ENCODE measurements at regions not wholly inside any gene's neighbourhood (a gene's known extent, or its start where the extent isn't known, plus 50 kb on each side); places are given as distances from the start of the nearest gene placed in this dataset.

DNA sequence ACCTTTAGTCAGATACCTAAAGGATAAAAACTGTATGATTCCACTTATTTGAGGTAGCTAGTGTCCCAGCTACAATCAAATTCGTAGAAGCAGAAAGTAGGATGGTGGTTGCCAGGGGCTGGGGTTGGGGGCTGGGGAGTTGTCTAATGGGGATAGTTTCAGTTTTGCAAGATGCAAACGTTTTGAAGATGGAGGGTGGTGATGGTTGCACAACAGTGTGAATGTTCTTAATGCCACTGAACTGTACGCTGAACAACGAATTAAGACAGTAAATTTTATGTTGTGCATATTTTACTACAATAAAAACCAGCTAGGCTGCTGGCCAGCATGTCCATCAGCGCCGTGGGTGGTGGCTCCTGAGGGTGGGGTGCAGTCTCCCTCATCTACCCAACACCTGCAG is 137.8 kb downstream of the GADD45G start:
- ChIA-PET POLR2A (no interaction called here), CTCF (no interaction called here)
- Histone ChIP-seq H3K9me3 (ENCODE audit: control insufficient read depth, insufficient read depth, low read depth, low read length) (no peaks in the 10 kb centered on the region), H3K4me3 (ENCODE audit: low read depth, low read length) (no peak overlapping the region), H3K4me1 (ENCODE audit: control insufficient read depth, insufficient read depth, low read length) (no peaks in the 10 kb centered on the region), H3K27ac (ENCODE audit: extremely low read depth, low read depth, low read length) (no peak overlapping the region), H3K36me3 (ENCODE audit: control insufficient read depth in 2 of 2, insufficient read depth in 1 of 2, low read length in 2 of 2) (no peaks in the 10 kb centered on the region)
- TF ChIP-seq, protein P1, sequence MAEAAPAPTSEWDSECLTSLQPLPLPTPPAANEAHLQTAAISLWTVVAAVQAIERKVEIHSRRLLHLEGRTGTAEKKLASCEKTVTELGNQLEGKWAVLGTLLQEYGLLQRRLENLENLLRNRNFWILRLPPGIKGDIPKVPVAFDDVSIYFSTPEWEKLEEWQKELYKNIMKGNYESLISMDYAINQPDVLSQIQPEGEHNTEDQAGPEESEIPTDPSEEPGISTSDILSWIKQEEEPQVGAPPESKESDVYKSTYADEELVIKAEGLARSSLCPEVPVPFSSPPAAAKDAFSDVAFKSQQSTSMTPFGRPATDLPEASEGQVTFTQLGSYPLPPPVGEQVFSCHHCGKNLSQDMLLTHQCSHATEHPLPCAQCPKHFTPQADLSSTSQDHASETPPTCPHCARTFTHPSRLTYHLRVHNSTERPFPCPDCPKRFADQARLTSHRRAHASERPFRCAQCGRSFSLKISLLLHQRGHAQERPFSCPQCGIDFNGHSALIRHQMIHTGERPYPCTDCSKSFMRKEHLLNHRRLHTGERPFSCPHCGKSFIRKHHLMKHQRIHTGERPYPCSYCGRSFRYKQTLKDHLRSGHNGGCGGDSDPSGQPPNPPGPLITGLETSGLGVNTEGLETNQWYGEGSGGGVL (tag by site-specific recombination; IDR thresholded peaks at IDR 0.05), result no peak
- TF ChIP-seq, protein P2, sequence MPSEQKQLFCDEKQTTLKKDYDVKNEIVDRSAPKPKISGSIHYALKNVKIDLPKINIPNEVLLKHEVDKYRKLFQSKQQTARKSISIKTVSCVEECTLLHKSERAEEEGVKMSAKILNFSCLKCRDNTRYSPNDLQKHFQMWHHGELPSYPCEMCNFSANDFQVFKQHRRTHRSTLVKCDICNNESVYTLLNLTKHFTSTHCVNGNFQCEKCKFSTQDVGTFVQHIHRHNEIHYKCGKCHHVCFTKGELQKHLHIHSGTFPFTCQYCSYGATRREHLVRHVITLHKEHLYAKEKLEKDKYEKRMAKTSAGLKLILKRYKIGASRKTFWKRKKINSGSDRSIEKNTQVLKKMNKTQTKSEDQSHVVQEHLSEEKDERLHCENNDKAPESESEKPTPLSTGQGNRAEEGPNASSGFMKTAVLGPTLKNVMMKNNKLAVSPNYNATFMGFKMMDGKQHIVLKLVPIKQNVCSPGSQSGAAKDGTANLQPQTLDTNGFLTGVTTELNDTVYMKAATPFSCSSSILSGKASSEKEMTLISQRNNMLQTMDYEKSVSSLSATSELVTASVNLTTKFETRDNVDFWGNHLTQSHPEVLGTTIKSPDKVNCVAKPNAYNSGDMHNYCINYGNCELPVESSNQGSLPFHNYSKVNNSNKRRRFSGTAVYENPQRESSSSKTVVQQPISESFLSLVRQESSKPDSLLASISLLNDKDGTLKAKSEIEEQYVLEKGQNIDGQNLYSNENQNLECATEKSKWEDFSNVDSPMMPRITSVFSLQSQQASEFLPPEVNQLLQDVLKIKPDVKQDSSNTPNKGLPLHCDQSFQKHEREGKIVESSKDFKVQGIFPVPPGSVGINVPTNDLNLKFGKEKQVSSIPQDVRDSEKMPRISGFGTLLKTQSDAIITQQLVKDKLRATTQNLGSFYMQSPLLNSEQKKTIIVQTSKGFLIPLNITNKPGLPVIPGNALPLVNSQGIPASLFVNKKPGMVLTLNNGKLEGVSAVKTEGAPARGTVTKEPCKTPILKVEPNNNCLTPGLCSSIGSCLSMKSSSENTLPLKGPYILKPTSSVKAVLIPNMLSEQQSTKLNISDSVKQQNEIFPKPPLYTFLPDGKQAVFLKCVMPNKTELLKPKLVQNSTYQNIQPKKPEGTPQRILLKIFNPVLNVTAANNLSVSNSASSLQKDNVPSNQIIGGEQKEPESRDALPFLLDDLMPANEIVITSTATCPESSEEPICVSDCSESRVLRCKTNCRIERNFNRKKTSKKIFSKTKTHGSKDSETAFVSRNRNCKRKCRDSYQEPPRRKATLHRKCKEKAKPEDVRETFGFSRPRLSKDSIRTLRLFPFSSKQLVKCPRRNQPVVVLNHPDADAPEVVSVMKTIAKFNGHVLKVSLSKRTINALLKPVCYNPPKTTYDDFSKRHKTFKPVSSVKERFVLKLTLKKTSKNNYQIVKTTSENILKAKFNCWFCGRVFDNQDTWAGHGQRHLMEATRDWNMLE (tag by site-specific recombination; conservative IDR thresholded peaks at IDR 0.05; ENCODE audit: low read depth), result no peak
- TF ChIP-seq YY1 (tag by site-specific recombination; IDR thresholded peaks at IDR 0.05), result no peak
- no peak for TF ChIP-seq ZNF658 (tag by site-specific recombination; IDR thresholded peaks at IDR 0.05)
- TF ChIP-seq ZNF510 (tag by site-specific recombination; IDR thresholded peaks at IDR 0.05; ENCODE audit: insufficient replicate concordance), result no peak
- TF ChIP-seq, protein P3, sequence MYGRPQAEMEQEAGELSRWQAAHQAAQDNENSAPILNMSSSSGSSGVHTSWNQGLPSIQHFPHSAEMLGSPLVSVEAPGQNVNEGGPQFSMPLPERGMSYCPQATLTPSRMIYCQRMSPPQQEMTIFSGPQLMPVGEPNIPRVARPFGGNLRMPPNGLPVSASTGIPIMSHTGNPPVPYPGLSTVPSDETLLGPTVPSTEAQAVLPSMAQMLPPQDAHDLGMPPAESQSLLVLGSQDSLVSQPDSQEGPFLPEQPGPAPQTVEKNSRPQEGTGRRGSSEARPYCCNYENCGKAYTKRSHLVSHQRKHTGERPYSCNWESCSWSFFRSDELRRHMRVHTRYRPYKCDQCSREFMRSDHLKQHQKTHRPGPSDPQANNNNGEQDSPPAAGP (tag by site-specific recombination; IDR thresholded peaks at IDR 0.05), result no peak
- TF ChIP-seq ZNF501 (tag by site-specific recombination; IDR thresholded peaks at IDR 0.05), result no peak
- TF ChIP-seq ZNF350 (tag by site-specific recombination; IDR thresholded peaks at IDR 0.05), result no peak
- TF ChIP-seq ZNF211 (tag by site-specific recombination; IDR thresholded peaks at IDR 0.05; ENCODE audit: low read depth), result no peak
- no peak for TF ChIP-seq KLF1 (tag by site-specific recombination; IDR thresholded peaks at IDR 0.05)
- TF ChIP-seq TCF7L2 (IDR thresholded peaks at IDR 0.05; ENCODE audit: borderline replicate concordance, low read depth, low read length), result no peak
- TF ChIP-seq ZNF335 (tag by site-specific recombination; conservative IDR thresholded peaks at IDR 0.05), result no peak
- TF ChIP-seq, protein P4, sequence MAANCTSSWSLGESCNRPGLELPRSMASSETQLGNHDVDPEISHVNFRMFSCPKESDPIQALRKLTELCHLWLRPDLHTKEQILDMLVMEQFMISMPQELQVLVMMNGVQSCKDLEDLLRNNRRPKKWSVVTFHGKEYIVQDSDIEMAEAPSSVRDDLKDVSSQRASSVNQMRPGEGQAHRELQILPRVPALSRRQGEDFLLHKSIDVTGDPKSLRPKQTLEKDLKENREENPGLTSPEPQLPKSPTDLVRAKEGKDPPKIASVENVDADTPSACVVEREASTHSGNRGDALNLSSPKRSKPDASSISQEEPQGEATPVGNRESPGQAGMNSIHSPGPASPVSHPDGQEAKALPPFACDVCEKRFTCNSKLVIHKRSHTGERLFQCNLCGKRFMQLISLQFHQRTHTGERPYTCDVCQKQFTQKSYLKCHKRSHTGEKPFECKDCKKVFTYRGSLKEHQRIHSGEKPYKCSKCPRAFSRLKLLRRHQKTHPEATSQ (tag by site-specific recombination; IDR thresholded peaks at IDR 0.05), result no peak
- no peak for TF ChIP-seq ZNF76 (tag by site-specific recombination; IDR thresholded peaks at IDR 0.05; ENCODE audit: borderline replicate concordance, low read depth)
- no peak for TF ChIP-seq HOXC10 (CRISPR knock-in tag; IDR thresholded peaks at IDR 0.05)

DNA sequence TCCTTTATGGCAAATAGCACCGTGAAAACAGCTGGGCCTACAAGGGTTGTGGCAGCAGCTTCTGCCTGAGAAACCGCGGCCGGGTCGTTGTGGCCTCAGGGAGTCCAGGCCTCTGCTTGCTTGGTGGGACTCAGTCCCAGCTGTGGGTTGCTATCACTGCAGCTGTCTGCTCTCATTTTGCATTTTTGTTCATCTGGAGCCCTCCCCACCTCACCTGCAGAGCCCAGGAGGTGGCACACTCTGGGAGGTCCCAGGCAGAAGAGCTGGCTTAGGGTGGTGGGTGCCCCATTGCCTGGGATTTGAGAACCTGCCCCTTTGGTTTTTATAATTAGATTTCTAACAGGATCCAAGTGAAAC is 138.4 kb downstream of the GADD45G start:
- H3K4me1 ChIP-seq (ENCODE audit: control insufficient read depth, insufficient read depth, low read length), result no peaks in the 10 kb centered on the region
- CTCF ChIA-PET, result interaction anchor here (0.7 kb wide), 1 partner anchor 1148 kb away, joined by 3 read pairs; no protein-coding TSS in a partner anchor
- H3K9me3 ChIP-seq (ENCODE audit: control insufficient read depth, insufficient read depth, low read depth, low read length), result no peaks in the 10 kb centered on the region
- H3K36me3 ChIP-seq (ENCODE audit: control insufficient read depth in 2 of 2, insufficient read depth in 1 of 2, low read length in 2 of 2), result no peaks in the 10 kb centered on the region
- no peak overlapping the region for H3K4me3 ChIP-seq (ENCODE audit: low read depth, low read length)
- POLR2A ChIA-PET, result interaction anchor here (0.8 to 1.0 kb wide), 2 partner anchors 138 to 140 kb away, joined by 3 read pairs; partner anchors contain the start of gene GADD45G
- H3K27ac ChIP-seq (ENCODE audit: extremely low read depth, low read depth, low read length), result no peak overlapping the region
- no peak for TF ChIP-seq ZSCAN16 (tag by site-specific recombination; IDR thresholded peaks at IDR 0.05)
- TF ChIP-seq ZNF155 (tag by site-specific recombination; IDR thresholded peaks at IDR 0.05), result no peak
- TF ChIP-seq, protein P5, sequence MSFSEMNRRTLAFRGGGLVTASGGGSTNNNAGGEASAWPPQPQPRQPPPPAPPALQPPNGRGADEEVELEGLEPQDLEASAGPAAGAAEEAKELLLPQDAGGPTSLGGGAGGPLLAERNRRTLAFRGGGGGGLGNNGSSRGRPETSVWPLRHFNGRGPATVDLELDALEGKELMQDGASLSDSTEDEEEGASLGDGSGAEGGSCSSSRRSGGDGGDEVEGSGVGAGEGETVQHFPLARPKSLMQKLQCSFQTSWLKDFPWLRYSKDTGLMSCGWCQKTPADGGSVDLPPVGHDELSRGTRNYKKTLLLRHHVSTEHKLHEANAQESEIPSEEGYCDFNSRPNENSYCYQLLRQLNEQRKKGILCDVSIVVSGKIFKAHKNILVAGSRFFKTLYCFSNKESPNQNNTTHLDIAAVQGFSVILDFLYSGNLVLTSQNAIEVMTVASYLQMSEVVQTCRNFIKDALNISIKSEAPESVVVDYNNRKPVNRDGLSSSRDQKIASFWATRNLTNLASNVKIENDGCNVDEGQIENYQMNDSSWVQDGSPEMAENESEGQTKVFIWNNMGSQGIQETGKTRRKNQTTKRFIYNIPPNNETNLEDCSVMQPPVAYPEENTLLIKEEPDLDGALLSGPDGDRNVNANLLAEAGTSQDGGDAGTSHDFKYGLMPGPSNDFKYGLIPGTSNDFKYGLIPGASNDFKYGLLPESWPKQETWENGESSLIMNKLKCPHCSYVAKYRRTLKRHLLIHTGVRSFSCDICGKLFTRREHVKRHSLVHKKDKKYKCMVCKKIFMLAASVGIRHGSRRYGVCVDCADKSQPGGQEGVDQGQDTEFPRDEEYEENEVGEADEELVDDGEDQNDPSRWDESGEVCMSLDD (tag by site-specific recombination; IDR thresholded peaks at IDR 0.05), result no peak
- no peak for TF ChIP-seq ZNF366 (tag by site-specific recombination; conservative IDR thresholded peaks at IDR 0.05)
- TF ChIP-seq GLIS2 (tag by site-specific recombination; IDR thresholded peaks at IDR 0.05), result no peak
- no peak for TF ChIP-seq ZFP69B (tag by site-specific recombination; IDR thresholded peaks at IDR 0.05)
- TF ChIP-seq, protein P6, sequence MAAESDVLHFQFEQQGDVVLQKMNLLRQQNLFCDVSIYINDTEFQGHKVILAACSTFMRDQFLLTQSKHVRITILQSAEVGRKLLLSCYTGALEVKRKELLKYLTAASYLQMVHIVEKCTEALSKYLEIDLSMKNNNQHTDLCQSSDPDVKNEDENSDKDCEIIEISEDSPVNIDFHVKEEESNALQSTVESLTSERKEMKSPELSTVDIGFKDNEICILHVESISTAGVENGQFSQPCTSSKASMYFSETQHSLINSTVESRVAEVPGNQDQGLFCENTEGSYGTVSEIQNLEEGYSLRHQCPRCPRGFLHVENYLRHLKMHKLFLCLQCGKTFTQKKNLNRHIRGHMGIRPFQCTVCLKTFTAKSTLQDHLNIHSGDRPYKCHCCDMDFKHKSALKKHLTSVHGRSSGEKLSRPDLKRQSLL (tag by site-specific recombination; IDR thresholded peaks at IDR 0.05), result no peak
- TF ChIP-seq ZNF837 (tag by site-specific recombination; IDR thresholded peaks at IDR 0.05), result no peak
